ENCODE measurements at regions not wholly inside any gene's neighbourhood (a gene's known extent, or its start where the extent isn't known, plus 50 kb on each side); places are given as distances from the start of the nearest gene placed in this dataset.

DNA sequence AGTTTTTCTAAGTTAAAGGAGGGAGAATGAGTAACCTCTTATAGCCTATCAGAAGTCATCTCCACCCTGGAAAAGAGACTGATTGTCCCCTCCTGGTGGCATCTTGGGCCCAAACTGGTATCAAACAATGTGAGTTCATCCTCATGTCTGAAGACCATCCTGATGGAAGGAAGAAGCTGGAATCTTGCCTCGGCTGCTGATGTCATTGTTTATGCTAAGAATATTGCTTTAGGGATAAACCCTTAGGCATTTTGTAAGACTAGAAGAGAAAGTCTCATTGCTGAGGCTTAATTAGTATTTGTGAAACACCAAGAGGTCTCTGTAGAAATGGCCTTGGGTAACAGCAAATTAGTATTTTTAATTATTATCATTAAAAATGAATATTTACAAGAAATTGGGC, 65.7 kb upstream of the KCNN2 start:
- no peak overlapping the region for H3K27ac ChIP-seq (ENCODE audit: low read depth)
- no peaks in the 10 kb centered on the region for H3K4me1 ChIP-seq (ENCODE audit: insufficient read depth)
- no peak overlapping the region for H3K4me2 ChIP-seq
- Mint-ChIP-seq H3K4me3 (no peak overlapping the region), H3K9me3 (peaks cover 28% of the 10 kb centered on the region), H3K27ac (no peak overlapping the region), H3K27me3 (ENCODE audit: insufficient read depth, low read depth, poor library complexity) (no peaks in the 10 kb centered on the region), H3K4me1 (no peaks in the 10 kb centered on the region; the same call in 1 of the 3 replicates), H3K36me3 (ENCODE audit: low read depth) (peaks cover 5% of the 10 kb centered on the region; the same call in 2 of the 3 replicates)
- no peaks in the 10 kb centered on the region for H3K79me2 ChIP-seq (replicated peaks; ENCODE audit: insufficient read depth)
- H3K27me3 ChIP-seq (ENCODE audit: insufficient read depth), result no peaks in the 10 kb centered on the region
- H3K36me3 ChIP-seq (ENCODE audit: insufficient read depth), result peaks cover 12% of the 10 kb centered on the region; the same call in 1 of the 2 replicates
- TF ChIP-seq ZNF462 (CRISPR knock-in tag; IDR thresholded peaks at IDR 0.05) (no peak), ZNF331 (CRISPR knock-in tag; IDR thresholded peaks at IDR 0.05; ENCODE audit: low read depth) (no peak), EZH2phosphoT487 (IDR thresholded peaks at IDR 0.05; ENCODE audit: unreplicated experiment) (no peak)
- no peaks in the 10 kb centered on the region for H4K20me1 ChIP-seq (replicated peaks; ENCODE audit: insufficient read depth)
- H3K9me2 ChIP-seq (ENCODE audit: insufficient read depth), result no peaks in the 10 kb centered on the region
- no peak for ATAC-seq
- no peak for DNase-seq (ENCODE audit: low spot score)
- H3F3A ChIP-seq (replicated peaks; ENCODE audit: low read depth), result no peaks in the 10 kb centered on the region
- H3K4me3 ChIP-seq, result no peak overlapping the region
- H2AFZ ChIP-seq, result no peak overlapping the region

DNA sequence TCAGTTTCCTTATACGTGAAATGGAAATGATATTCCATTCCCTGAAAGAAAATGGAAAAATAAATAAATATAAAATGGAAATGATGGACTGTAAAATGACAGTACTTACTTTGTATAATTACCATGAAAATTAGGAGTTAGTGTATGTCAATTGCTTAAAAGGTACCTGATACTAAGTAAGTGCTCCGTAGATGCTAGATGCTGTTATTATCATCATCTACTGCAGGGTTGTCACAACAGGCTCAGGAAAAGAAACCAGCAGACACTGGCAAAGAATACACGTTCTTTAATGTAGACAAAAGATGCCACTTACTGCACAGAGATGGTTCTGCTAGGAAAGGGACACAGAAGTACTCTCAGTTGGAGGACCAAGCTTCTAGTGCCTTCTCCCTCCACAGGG, 64.0 kb upstream of the KCNN2 start:
- no peak overlapping the region for H2AFZ ChIP-seq
- no peaks in the 10 kb centered on the region for H4K20me1 ChIP-seq (replicated peaks; ENCODE audit: insufficient read depth)
- no peak overlapping the region for H3K4me3 ChIP-seq
- no peaks in the 10 kb centered on the region for H3F3A ChIP-seq (replicated peaks; ENCODE audit: low read depth)
- no peak overlapping the region for H3K27ac ChIP-seq (ENCODE audit: low read depth)
- peaks cover 26% of the 10 kb centered on the region for H3K9me3 Mint-ChIP-seq
- no peak for DNase-seq (ENCODE audit: low spot score)
- no peak overlapping the region for H3K4me3 Mint-ChIP-seq
- no peaks in the 10 kb centered on the region for H3K79me2 ChIP-seq (replicated peaks; ENCODE audit: insufficient read depth)
- H3K9me2 ChIP-seq (ENCODE audit: insufficient read depth), result no peaks in the 10 kb centered on the region
- peaks cover 5% of the 10 kb centered on the region; the same call in 2 of the 3 replicates for H3K36me3 Mint-ChIP-seq (ENCODE audit: low read depth)
- H3K27me3 ChIP-seq (ENCODE audit: insufficient read depth), result no peaks in the 10 kb centered on the region
- H3K36me3 ChIP-seq (ENCODE audit: insufficient read depth), result peaks cover 12% of the 10 kb centered on the region; the same call in 1 of the 2 replicates
- no peaks in the 10 kb centered on the region for H3K27me3 Mint-ChIP-seq (ENCODE audit: insufficient read depth, low read depth, poor library complexity)
- no peak overlapping the region for H3K27ac Mint-ChIP-seq
- no peaks in the 10 kb centered on the region for H3K4me1 ChIP-seq (ENCODE audit: insufficient read depth)
- no peaks in the 10 kb centered on the region; the same call in 1 of the 3 replicates for H3K4me1 Mint-ChIP-seq
- H3K4me2 ChIP-seq, result no peak overlapping the region
- ATAC-seq, result no peak
- no peak for TF ChIP-seq ZNF114 (CRISPR knock-in tag; IDR thresholded peaks at IDR 0.05)
- TF ChIP-seq POLR2AphosphoS5 (IDR thresholded peaks at IDR 0.05; ENCODE audit: low read depth), result no peak
- TF ChIP-seq ZNF462 (CRISPR knock-in tag; IDR thresholded peaks at IDR 0.05), result no peak
